Testis (tissue), 2 donors: ENCODE measurements at regions not wholly inside any gene's neighbourhood (a gene's known extent, or its start where the extent isn't known, plus 50 kb on each side); places are given as distances from the start of the nearest gene placed in this dataset.

Experiments
- POLR2A ChIP-seq: fragments of 450-650 bp; IDR thresholded peaks from one replicate; pipeline ENCODE4 v1.6.1; 2017; ENCODE audit warnings: antibody characterized with exemption, mild to moderate bottlenecking, moderate library complexity
- TF ChIP-seq, protein P1 (sequence below), 3 experiments: fragments of 450-650 bp in 2 of 3; fragments of 200-600 bp in 1 of 3; sonication (generic) in 1 of 3; IDR thresholded peaks; one replicate each; pipeline ENCODE4 v1.5.1; 2016 to 2019; ENCODE audit warnings: antibody characterized with exemption in 3 of 3, mild to moderate bottlenecking in 2 of 3, moderate library complexity in 1 of 3

DNA sequence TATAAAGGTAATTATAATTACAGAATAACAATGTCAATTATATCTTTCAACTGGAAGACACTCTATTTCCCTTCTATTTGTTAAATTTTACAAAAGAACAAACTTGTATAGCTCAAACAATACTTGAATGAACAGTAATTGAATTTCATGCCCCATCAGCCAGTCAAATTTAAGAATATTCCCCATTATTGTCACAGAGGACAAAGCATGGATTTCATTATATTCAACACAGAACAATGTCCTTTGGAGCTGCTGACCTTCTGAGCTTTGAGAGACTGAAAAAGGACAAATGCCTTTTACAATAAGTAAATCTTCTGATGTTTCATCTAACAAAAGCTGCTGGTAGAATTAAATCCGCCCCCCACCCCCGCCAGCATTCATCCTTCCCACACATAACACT, 187.5 kb upstream of the MC4R start:
- TF ChIP-seq, protein P1, sequence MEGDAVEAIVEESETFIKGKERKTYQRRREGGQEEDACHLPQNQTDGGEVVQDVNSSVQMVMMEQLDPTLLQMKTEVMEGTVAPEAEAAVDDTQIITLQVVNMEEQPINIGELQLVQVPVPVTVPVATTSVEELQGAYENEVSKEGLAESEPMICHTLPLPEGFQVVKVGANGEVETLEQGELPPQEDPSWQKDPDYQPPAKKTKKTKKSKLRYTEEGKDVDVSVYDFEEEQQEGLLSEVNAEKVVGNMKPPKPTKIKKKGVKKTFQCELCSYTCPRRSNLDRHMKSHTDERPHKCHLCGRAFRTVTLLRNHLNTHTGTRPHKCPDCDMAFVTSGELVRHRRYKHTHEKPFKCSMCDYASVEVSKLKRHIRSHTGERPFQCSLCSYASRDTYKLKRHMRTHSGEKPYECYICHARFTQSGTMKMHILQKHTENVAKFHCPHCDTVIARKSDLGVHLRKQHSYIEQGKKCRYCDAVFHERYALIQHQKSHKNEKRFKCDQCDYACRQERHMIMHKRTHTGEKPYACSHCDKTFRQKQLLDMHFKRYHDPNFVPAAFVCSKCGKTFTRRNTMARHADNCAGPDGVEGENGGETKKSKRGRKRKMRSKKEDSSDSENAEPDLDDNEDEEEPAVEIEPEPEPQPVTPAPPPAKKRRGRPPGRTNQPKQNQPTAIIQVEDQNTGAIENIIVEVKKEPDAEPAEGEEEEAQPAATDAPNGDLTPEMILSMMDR (IDR thresholded peaks at IDR 0.05): no peak
- no peak for TF ChIP-seq POLR2A
